Testis (tissue), 2 donors: ENCODE measurements at regions not wholly inside any gene's neighbourhood (a gene's known extent, or its start where the extent isn't known, plus 50 kb on each side); places are given as distances from the start of the nearest gene placed in this dataset.

ENCODE experiments used
- POLR2A ChIP-seq: fragments of 450-650 bp; IDR thresholded peaks from one replicate; pipeline ENCODE4 v1.6.1; 2017; ENCODE audit warnings: antibody characterized with exemption, mild to moderate bottlenecking, moderate library complexity
- TF ChIP-seq, protein P1 (sequence below), 3 experiments: fragments of 450-650 bp in 2 of 3; fragments of 200-600 bp in 1 of 3; sonication (generic) in 1 of 3; IDR thresholded peaks; one replicate each; pipeline ENCODE4 v1.5.1; 2016 to 2019; ENCODE audit warnings: antibody characterized with exemption in 3 of 3, mild to moderate bottlenecking in 2 of 3, moderate library complexity in 1 of 3

DNA sequence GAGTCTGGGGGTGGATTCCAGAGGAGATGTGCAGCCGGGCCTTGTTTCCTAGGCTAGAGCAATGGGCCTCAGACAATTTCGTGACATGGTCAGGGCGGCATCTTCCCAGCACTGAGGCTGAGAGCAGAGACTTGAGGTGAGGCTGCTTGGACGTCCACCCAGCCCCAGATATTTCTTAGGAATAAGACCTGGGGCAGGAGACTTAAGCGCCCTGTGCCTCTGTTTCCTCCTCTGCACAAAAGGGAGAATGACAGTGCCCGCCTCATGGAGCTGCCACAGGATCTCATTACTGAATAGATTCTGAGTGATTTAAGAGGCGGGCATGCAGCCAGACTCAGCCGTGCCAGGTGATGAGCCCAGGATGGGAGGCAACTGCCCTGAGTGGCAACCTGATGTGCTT, 297.9 kb upstream of the SFSWAP start:
- TF ChIP-seq, protein P1, sequence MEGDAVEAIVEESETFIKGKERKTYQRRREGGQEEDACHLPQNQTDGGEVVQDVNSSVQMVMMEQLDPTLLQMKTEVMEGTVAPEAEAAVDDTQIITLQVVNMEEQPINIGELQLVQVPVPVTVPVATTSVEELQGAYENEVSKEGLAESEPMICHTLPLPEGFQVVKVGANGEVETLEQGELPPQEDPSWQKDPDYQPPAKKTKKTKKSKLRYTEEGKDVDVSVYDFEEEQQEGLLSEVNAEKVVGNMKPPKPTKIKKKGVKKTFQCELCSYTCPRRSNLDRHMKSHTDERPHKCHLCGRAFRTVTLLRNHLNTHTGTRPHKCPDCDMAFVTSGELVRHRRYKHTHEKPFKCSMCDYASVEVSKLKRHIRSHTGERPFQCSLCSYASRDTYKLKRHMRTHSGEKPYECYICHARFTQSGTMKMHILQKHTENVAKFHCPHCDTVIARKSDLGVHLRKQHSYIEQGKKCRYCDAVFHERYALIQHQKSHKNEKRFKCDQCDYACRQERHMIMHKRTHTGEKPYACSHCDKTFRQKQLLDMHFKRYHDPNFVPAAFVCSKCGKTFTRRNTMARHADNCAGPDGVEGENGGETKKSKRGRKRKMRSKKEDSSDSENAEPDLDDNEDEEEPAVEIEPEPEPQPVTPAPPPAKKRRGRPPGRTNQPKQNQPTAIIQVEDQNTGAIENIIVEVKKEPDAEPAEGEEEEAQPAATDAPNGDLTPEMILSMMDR (IDR thresholded peaks at IDR 0.05) = no peak
- TF ChIP-seq POLR2A = no peak
